T47D (cell line): ENCODE measurements at regions not wholly inside any gene's neighbourhood (a gene's known extent, or its start where the extent isn't known, plus 50 kb on each side); places are given as distances from the start of the nearest gene placed in this dataset.

Source experiments
- DNase-seq, 2 experiments: peaks; one replicate each; pipeline versions ENCODE4 v3.0.0 to v3.0.0-alpha.2; 2011 to 2012; ENCODE audit warnings: low read depth in 1 of 2, low spot score in 1 of 2
- JUND ChIP-seq: IDR thresholded peaks from 2 replicates; pipeline ENCODE4 v1.6.1; 2012; ENCODE audit warnings: low read depth
- in situ Hi-C: cut with HindIII; loops from 2 replicates; pipeline ENCODE4 v1.10.0; 2016; ENCODE audit warnings: low sequenced_read_pairs, low pct_unique_long_range_greater_than_20kb

GRCh38 chr1:4961935-4962645 is 307.7 kb downstream of the AJAP1 start:
- DNase-seq = no peak
- in situ Hi-C loops = no loop called here
- no peak for TF ChIP-seq JUND

GRCh38 chr1:4960782-4961475 is 306.5 kb downstream of the AJAP1 start:
- no peak for TF ChIP-seq JUND

GRCh38 chr1:4960336-4960735 is 305.9 kb downstream of the AJAP1 start:
- TF ChIP-seq JUND = no peak
- in situ Hi-C loops = no loop called here
- DNase-seq = no peak

More at GRCh38 chr1:4960782-4961475, 306.5 kb downstream of the AJAP1 start:
- in situ Hi-C loops = no loop called here
- no peak for DNase-seq

GRCh38 chr1:4959216-4959615 is 304.8 kb downstream of the AJAP1 start:
- no peak for DNase-seq
- in situ Hi-C loops = no loop called here
- no peak for TF ChIP-seq JUND

GRCh38 chr1:4957027-4957426 is 302.6 kb downstream of the AJAP1 start:
- no peak for TF ChIP-seq JUND
- DNase-seq = no peak
- in situ Hi-C loops = no loop called here

- TF ChIP-seq JUND = no peak
- DNase-seq = no peak
- in situ Hi-C loops = no loop called here
These were observed 300.0 kb downstream of the AJAP1 start for GRCh38 chr1:4954392-4954791.

- TF ChIP-seq JUND = no peak
- in situ Hi-C loops = no loop called here
These were observed 297.2 kb downstream of the AJAP1 start for GRCh38 chr1:4951601-4952000.

GRCh38 chr1:4946343-4946742 is 291.9 kb downstream of the AJAP1 start:
- in situ Hi-C loops = no loop called here
- DNase-seq = no peak
- TF ChIP-seq JUND = no peak

More at GRCh38 chr1:4951601-4952000, 297.2 kb downstream of the AJAP1 start:
- DNase-seq = no peak

GRCh38 chr1:4944911-4945310 is 290.5 kb downstream of the AJAP1 start:
- no peak for DNase-seq
- TF ChIP-seq JUND = no peak
- in situ Hi-C loops = no loop called here

- TF ChIP-seq JUND = no peak
- in situ Hi-C loops = no loop called here
- no peak for DNase-seq
These were observed 289.7 kb downstream of the AJAP1 start for GRCh38 chr1:4944072-4944471.

GRCh38 chr1:4939266-4939665 is 284.9 kb downstream of the AJAP1 start:
- in situ Hi-C loops = no loop called here

GRCh38 chr1:4937876-4938534 is 283.6 kb downstream of the AJAP1 start:
- in situ Hi-C loops = no loop called here
- DNase-seq = no peak
- TF ChIP-seq JUND = no peak

More at GRCh38 chr1:4939266-4939665, 284.9 kb downstream of the AJAP1 start:
- DNase-seq = peak in 1 of 2 experiments; percentile 3
- no peak for TF ChIP-seq JUND

- TF ChIP-seq JUND = no peak
- in situ Hi-C loops = no loop called here
- no peak for DNase-seq
These were observed 281.4 kb downstream of the AJAP1 start for GRCh38 chr1:4935807-4936206.
